ENCODE measurements at regions not wholly inside any gene's neighbourhood (a gene's known extent, or its start where the extent isn't known, plus 50 kb on each side); places are given as distances from the start of the nearest gene placed in this dataset.
A peak's percentile ranks its signal among the peaks of the same experiment; 100 is the strongest.
"Not testable (repeated sequence)": the region's sequence is repeated elsewhere in the genome, so short reads cannot be mapped to it uniquely, and the experiment has no call there.

DNA sequence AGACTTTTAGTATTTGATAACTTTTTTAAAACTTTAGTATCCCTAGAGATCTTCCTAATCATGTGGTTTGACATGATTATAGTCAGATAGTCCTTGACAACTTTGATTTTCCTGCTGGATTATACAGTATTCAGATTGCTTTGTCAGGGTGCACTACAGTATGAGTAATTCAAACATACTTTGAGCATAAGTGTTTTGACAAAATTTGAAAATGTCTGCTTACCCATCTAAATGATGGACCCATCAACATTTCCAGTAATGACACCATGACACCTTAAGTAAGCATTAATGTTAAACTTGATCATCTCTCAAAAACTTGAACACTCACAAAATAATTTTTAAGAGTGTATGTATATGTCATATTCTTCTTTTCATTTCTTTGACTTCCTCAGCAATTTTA, 514.5 kb upstream of the SMIM31 start:
- no peak for DNase-seq

DNA sequence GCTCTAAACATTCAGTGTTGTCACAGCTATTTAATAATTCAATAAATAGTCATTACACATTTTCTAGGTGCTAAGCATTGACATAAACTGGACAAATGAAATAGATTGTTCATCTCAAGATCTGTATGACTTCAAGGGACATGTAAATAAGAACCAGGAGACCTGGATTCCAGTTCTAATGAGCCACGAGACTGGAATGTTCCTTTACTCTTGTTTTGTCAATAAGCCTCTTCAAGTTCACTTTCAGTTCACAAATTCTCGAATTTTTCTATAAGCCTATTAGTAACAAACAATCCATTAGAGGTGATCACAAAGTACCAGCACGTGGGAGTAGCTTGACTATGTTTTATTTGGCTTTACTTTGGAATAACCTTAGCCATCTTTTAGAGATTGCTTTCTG, 514.0 kb upstream of the SMIM31 start:
- no peak for DNase-seq

DNA sequence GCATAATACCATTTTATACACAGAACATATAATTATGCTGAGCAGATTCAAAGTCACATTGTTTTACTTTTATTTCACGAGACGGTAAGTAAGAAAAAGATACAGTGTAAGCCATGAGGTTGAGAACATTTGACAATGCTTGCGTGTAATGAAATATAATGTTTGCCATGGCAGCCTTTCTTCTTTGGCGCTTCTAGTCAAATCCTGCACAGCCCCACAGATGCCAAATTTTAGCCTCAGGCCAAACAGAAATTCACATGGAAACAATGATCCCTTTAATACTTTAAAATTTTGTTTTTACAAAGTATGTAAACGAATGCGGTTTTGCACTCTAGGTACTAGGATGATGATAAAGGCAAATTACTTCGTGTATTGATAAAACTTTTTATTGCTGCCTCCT, 502.7 kb upstream of the SMIM31 start:
- DNase-seq = no peak

DNA sequence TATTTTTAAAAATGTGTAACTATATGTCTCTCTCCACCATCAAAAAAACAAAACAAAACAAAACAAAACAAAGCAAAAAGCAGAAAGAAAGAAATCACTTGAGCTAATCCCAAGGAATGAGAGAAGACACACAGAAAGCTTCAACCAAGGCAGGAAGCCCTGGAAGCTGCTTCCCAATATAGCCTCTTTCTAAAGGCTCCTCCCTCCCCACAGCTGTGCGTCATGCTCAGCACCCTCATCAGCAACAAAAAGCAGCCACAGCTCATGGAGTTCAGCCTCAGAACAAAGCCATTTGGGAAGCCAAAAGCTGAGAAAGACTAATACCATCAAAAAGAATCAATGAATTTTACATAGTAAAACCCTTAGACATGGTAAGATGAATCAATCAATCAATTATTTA, 501.6 kb upstream of the SMIM31 start:
- no peak for DNase-seq

DNA sequence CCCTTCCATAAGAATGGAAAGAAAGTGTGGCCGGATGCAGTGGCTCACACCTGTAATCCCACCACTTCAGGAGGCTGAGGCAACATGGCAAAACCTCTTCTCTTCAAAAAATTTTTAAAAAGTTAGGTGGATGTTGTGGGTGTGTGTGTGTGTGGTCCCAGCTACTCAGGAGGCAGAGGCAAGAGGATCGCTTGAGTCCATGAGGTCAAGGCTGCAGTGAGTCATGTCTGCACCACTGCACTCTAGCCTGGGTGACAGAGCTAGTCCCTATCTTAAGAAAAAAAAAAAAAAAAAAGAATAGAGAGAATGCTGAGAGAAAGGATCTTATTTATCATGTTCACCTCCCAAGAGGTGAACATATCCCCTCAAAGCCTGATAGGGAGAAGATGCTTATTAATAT, 492.1 kb upstream of the SMIM31 start:
- no peak for DNase-seq

DNA sequence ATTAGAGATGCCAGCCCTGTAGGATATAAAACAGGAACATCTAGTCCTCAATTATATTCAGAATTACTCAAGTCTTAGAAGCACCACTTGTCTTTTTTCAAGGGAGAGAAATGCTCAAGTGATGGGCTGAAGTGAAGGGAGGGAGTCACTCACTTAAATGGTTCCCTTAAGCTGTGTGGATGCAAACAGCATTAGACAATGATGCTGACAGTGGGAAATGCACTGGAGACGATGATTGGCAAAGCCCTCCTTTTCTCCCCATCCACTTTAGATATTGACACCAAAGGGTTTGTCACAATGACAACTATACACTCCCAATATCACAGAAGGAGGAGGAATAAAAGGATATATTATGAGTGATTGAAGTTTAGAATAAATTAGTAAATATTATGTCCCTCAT, 491.4 kb upstream of the SMIM31 start:
- not testable (repeated sequence) for DNase-seq

DNA sequence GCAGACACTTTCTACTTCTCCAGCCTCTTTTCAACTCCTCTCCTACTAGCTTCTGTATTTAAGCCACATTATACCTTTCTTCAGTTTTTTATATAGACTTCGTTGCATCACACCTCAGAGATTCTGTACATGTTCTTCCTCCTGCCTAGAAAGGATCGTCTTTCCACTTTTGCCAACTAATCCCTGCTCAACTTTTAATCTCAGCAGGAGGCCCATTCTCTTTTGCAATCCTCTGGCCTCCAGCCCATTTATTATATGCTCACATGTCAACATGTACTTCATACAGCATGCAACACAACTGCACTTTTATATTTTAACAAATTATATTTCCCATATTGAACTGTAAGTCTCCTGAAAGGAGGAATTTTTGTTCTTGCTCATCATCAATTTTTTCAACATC, 476.5 kb upstream of the SMIM31 start:
- DNase-seq = peak; percentile 48

DNA sequence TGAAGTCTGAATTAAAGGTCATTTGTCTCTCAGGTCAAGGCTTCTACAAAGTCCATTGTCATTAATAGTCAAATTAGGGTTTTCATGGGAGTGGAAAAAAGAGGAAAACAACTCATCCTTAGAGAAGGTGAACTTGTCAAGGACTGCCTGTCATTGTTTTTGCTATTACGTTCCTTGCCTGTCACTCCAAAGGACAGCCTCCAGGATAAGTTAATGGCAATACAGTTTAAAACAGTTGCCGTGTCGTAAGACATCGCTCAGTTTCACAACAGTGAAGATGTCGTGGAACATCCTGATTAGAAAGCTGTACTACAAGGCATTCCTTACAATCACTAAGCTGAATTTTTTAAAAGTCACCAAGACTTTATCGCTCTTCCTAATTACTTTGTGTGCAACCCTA, 466.8 kb upstream of the SMIM31 start:
- DNase-seq = no peak

DNA sequence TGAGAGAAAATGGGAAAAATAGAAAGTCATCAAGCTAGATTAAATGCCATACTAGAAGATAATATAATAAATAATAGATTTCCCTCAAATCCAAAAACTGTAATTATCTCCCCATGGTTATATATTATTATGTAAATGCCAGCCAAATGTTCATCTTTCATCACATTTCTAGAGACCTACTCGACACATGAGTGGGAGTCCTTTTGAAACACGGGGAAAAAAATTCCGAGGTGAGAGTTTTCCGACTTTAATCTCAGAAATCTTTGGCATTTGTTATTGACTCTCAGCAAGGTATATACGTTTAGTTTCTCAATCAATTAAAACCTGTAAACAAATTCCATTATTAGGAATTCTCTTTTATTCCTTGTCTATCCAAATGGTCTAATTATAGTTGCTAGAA, 465.4 kb upstream of the SMIM31 start:
- DNase-seq = no peak

DNA sequence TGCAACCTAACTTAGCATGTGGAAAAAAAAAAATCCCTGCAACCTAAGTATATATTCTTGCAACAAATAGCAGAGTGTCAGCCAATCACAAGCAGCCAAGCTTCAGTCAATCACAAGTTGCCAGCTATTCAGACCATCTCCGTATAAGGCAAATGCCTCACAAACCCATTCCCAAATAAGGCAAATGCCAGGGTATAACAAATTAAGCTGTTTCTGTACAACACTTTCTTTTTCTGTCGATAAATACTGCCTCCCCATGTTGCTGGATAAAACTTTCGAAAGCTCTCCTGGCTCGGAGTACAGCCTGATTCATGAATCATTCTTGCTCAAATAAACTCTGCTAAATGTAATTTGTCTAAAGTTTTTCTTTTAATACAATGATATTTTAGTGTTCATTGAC, 460.7 kb upstream of the SMIM31 start:
- DNase-seq = no peak

DNA sequence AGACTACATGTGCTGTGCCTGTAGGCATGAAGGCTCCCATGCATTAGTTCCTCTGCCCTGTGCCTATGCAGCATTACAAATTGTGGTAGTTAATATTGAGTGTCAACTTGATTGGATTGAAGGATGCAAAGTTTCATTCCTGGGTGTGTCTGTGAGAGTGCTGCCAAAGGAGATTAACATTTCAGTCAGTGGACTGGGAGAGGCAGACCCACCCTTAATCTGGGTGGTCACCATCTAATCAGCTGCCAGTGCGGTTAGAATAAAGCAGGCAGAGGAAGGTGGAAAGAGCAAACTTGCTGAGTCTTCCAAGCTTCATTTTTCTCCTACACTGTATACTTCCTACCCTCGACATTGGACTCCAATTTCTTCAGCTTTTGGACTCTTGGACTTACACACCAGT, 460.2 kb upstream of the SMIM31 start:
- DNase-seq = no peak

DNA sequence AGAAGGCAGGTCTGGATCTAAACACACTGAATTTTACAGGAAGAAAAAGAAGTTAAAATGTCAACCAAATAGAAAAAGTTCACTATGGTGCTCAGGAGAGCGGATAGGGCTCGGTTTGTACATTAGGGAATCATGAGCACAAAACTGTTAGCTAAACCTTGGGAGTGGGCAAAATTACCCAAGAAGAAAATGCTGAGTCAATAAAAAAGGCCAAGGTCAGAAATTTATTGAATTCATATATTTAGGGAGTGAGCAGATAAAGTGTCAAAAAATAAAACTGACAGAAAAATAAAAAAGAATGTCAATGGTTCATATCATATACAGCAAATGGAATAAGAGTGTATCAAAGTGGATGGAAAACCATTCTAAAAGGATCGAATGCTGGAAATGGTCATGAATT, 452.5 kb upstream of the SMIM31 start:
- no peak for DNase-seq

DNA sequence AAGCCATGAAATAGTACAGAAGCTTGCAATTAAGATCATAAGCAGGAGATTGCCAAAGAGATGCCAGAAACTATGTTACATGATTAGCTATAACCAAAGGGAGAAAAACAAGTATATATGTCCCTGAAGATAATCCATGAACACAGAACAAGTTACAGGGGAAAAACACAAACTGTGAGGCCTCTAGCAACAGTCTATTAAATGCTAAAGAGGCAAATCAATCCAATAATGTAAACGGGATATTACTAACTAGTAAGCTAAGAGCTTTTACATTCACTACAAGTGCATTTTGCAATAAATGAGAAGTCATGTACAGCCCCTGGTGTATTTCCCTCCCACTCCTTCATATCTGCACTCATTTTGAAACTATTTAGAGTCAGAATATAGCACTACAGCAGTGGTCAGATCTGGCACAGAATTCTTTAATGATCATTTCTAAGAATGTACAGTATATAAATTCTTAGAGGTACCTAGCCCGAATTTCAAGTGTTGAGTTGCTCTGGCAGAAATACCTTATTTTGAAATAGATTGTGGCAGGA, 449.8 kb upstream of the SMIM31 start:
- DNase-seq = peak; percentile 74

DNA sequence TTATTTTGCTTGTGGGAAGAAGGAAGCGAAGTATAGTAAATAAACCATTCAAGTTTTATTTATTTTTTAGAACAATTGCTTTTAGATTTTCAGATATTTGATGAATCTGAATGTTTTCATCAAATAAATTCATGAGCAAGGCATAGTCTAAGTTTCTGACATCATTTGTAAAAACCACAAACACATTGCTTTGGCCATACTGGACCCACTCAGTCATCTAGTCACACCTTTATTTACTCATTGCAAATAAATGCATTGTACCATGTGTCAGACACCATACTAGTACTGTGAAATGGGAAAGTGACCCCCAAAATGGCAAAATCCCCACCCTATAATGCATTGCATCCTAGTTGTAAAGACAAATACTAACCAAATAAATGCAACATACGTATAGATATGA, 449.1 kb upstream of the SMIM31 start:
- peak; percentile 50 for DNase-seq

DNA sequence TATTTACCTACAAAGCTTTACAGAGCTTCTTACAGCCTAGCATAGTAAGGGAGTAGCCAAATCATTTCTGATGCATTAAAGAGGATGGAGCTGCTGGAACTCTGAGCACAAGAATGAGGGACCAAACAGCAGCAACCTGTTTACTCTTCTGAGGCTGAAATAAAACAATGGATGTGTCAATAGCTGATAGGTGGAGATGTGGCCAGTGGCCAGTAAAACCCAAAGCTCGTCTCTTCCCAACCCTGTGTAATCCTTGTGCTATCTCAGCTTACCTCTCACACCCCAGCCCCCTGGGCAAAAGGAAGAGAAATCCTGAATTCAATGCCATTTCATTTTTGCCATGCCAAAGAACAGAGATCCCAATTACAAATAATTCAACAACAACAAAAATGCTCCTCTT, 446.7 kb upstream of the SMIM31 start:
- no peak for DNase-seq

DNA sequence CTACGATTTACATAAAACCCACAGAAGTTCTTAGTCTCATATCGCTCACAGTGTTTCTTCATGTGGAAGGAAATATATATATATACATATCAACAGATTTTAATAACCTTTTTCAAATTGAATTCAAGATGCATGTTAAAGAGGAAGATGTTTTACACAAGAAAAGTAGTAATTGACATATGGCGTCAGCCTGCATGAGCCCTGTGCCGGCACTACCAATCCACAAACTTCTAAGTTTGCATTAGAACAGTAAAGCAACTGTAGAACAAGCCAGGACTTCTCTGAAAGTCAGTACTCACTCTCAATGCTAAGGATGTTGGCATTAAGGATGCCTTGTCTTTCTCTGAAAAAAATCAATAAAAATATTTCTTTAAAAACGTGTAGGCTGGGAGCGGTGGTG, 441.3 kb upstream of the SMIM31 start:
- DNase-seq = no peak

DNA sequence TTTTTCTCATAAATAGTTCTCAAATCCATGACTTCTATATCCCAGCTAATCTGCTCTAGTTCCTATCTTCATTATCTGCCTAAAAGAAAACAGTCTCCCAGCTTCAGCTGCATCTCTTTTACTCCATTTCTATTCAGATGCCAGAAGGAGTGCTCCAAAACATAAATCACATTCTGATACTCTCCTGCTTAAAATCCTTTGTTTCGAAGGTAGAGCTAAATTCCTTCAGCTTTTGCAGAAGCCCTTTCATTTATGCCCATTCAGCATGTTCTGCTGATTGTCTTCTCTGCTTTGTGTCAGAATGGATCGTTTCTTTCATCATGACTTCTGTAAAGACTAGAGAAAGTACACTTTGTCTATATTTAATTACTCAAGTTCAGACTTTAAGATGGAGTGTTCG, 440.1 kb upstream of the SMIM31 start:
- no peak for DNase-seq

DNA sequence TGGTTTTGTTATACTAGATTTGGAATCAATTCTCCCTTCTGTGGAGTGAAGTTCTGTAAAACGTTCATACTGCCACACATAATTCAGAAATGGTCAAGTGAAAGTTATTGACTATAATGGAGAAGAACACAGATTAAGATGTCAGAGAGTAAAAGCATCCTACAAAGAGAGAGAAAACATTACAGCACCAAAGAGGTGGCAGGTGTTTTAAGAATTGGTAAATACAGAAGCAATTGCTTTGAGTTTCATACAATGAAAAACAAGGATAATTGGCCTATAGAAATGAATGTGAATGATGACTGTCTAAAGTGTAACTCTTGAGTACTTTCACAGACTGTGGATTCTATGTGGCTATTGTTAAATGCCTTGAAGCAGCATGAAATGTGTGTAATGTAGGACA, 435.6 kb upstream of the SMIM31 start:
- DNase-seq = no peak

DNA sequence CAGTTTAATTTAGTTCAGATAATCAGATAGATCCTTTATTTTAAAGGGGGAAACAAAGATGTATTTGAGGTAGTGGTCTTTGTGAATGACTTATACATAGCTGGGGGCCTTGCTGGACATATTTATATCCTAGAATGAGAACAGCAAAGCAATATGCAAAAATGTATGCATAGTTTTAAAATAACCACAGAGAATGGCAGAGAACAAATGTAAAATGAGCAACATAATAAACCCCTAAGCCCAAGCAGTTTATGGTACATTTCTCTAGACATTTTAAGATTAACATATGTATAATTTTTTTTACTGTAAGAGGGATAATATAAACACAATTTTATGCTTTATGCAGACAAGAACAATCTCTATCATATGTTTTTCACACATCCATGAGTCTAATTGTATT, 434.2 kb upstream of the SMIM31 start:
- no peak for DNase-seq

DNA sequence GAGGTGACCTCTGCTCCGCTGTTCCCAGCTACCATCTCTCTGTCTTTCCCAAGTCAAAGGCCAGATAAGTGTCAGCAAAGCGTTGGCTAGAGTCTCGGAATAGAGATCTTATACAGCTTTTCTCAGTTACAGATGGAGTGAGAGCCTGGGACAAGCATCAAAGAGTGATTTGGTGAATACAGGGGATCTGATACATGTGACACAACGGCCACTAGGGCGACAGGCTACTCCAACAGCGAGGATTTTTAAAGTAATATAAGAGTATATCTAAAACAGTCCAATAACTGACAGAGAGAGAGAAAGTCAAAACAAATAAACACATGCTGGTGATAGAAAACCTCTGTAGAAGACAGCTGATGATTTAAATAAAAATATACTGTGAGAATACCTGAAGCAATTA, 433.1 kb upstream of the SMIM31 start:
- DNase-seq = no peak

DNA sequence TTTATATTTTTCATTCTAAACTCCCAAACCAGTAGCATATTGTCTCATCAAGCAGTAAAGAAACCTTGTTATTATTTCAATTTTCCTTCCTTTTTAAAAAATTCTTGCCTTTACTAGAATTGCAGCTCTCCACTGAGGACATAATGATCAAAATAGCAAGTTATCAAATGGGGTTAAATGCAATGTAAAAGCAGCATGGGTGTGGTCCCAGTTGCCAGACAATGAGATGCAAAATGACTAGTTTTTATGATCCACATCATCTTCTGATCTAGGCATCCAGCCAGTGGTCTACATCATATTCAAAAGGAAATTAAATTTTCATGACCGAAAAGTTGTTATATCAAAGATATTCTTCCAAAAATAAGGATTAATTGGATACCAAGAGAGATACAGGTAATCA, 427.9 kb upstream of the SMIM31 start:
- no peak for DNase-seq

DNA sequence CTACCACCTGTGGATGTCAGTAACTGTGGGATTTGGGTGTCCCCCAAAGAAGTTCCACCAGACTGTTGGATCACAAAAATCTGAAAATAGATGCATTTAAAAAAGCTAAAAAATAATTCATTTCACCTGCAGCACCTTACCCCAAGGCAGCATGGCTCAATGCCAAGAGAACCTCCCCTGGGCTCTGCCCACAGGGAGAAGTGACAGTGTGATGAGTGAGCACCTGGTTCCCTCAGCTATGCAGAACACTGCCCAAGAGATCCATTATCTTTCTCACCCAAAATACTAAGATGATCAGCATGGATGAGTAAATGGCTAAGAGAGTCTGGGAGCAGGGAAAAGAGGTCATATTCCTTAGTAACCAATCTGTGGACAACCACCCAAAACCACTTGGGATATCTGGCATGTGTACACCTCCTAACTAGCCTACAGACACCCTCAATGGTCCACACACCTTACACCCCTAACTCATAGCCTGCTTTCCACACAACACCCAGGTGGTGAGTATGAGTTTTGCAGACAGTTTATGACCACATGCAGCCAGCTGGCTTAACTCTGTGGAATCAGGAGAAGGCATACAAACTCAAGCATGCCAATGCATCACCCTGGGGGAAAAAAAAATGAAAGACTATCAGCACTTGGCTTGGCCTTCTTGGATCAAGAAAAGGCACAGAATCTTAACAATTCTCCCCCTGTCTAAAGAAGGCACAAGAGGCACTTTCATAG, 416.5 kb upstream of the SMIM31 start:
- DNase-seq = peak; percentile 5

DNA sequence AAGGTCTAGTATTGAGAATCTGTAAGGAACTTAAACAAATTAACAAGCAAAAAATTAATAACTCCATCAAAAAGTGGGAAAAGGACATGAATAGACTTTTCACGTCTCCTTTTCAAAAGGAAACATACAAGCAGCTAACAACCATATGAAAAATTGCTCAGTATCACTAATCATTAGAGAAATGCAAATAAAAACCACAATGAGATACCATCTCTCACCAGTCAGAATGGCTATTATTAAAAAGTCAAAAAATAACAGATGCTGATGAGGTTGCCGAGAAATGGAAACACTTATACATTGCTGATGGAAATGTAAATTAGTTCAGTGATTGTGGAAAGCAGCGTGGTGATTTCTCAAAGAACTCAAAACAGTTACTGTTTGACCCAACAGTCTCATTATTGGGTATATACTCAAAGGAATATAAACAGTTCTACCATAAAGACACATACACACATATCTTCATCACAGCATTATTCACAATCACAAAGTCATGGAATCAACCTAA, 410.4 kb upstream of the SMIM31 start:
- DNase-seq = no peak

DNA sequence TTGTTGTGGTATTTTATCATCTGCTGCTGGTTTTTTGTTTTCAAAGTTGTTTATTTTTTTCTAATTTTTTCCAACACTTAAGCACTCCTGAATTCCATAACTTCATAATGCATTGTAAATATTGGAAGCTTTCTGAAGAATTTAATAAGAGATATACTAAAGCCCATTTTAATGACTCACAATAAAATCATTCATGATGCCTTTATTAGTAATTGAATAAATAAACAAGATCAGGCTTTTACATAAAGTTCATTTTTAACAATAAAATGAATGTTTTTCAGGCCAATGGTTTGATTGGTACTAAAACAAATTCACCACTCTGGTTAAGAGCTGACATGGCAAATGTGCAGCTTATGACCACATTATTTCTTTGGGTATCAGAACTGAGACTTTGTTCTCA, 408.2 kb upstream of the SMIM31 start:
- no peak for DNase-seq

DNA sequence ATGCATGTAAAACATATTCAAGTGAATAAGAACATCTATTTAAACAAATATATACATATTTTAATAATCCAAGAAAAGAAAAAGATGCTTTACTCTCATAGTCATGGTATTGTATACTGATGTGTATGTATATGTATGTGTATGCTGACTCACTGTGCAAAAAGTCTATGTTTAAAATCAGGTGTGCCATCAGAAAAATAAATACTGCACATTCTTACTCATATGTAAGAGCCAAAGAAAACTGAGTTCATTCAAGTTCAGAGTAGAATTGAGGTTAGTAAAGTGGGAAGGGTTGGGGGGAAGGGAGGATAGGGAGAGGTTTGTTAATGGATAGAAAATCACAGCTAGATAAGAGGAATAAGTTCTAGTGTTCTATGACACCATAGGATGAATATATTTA, 403.9 kb upstream of the SMIM31 start:
- peak; percentile 7 for DNase-seq
